GM18909 (cell line): ENCODE measurements at regions not wholly inside any gene's neighbourhood (a gene's known extent, or its start where the extent isn't known, plus 50 kb on each side); places are given as distances from the start of the nearest gene placed in this dataset.
"Not testable (repeated sequence)": the region's sequence is repeated elsewhere in the genome, so short reads cannot be mapped to it uniquely, and the experiment has no call there.

Experiments used
- ATAC-seq: cut with Tn5 transposase; IDR thresholded peaks from one replicate; pipeline ENCODE4 v1.9.1; 2021; ENCODE audit warnings: mild to moderate bottlenecking; ENCODE audit not compliant: unreplicated experiment, poor library complexity

GRCh38 chr6:21906826-21907225, 313.3 kb downstream of the SOX4 start:
- ATAC-seq: no peak

GRCh38 chr6:21907291-21907690, 313.7 kb downstream of the SOX4 start:
- ATAC-seq: no peak

GRCh38 chr6:21908161-21908848, 314.8 kb downstream of the SOX4 start:
- ATAC-seq: no peak

GRCh38 chr6:21909321-21909720, 315.8 kb downstream of the SOX4 start:
- ATAC-seq: no peak

- ATAC-seq: no peak
Measured at GRCh38 chr6:21911208-21911607, 317.7 kb downstream of the SOX4 start.

GRCh38 chr6:21912151-21912832, 318.7 kb downstream of the SOX4 start:
- ATAC-seq: no peak

GRCh38 chr6:21914121-21914973, 320.8 kb downstream of the SOX4 start:
- no peak for ATAC-seq

- no peak for ATAC-seq
Measured at GRCh38 chr6:21915707-21916260, 322.2 kb downstream of the SOX4 start.

- ATAC-seq: no peak
Measured at GRCh38 chr6:21918041-21918440, 324.5 kb downstream of the SOX4 start.

GRCh38 chr6:21918666-21919065, 325.1 kb downstream of the SOX4 start:
- ATAC-seq: no peak

GRCh38 chr6:21922086-21922485, 328.5 kb downstream of the SOX4 start:
- no peak for ATAC-seq

- no peak for ATAC-seq
Measured at GRCh38 chr6:21924002-21924401, 330.5 kb downstream of the SOX4 start.

- ATAC-seq: no peak
Measured at GRCh38 chr6:21928827-21929226, 335.3 kb downstream of the SOX4 start.

GRCh38 chr6:21931641-21932335, 338.2 kb downstream of the SOX4 start:
- ATAC-seq: no peak

- ATAC-seq: no peak
Measured at GRCh38 chr6:21933351-21933750, 339.8 kb downstream of the SOX4 start.

- ATAC-seq: no peak
Measured at GRCh38 chr6:21935142-21935541, 341.6 kb downstream of the SOX4 start.

- ATAC-seq: no peak
Measured at GRCh38 chr6:21935561-21936028, 342.0 kb downstream of the SOX4 start.

- ATAC-seq: no peak
Measured at GRCh38 chr6:21937466-21937865, 343.9 kb downstream of the SOX4 start.

- ATAC-seq: not testable (repeated sequence)
Measured at GRCh38 chr6:21939066-21939465, 345.5 kb downstream of the SOX4 start.

GRCh38 chr6:21941926-21942325, 348.4 kb downstream of the SOX4 start:
- ATAC-seq: no peak
